Panc1 (cell line): ENCODE measurements at regions not wholly inside any gene's neighbourhood (a gene's known extent, or its start where the extent isn't known, plus 50 kb on each side); places are given as distances from the start of the nearest gene placed in this dataset.
A peak's percentile ranks its signal among the peaks of the same experiment; 100 is the strongest.

ENCODE experiments used
- ATAC-seq: fragments of 200-7000 bp; cut with Tn5 transposase; 2 replicates; pipeline ENCODE4 v1.9.1; 2020; ENCODE audit warnings: mild to moderate bottlenecking, moderate library complexity
- BruUV-seq: library from RNA; stranded (reverse); fragments of 400-500 nt; replicated peaks from 2 replicates; lab custom pipeline; 2021; lab: Mats Ljungman, UMichigan
- CTCF ChIA-PET: fragments of 300-600 bp; sonication (Branson Sonifier 250); formaldehyde crosslinking; loops from one replicate; lab custom pipeline; 2022; ENCODE audit warnings: antibody characterized with exemption; lab: Charles Lee
- POLR2A ChIA-PET: fragments of 300-600 bp; sonication (Branson Sonifier 250); formaldehyde crosslinking; loops from one replicate; lab custom pipeline; 2022; ENCODE audit warnings: antibody characterized with exemption; lab: Charles Lee
- DNase-seq: peaks from one replicate; pipeline ENCODE4 v3.0.0-alpha.2; 2010; ENCODE audit warnings: low read depth, low spot score
- H3K27ac ChIP-seq: 2 replicates; pipeline ENCODE4 v1.5.1; 2011; ENCODE audit warnings: mild to moderate bottlenecking, low read length, inconsistent platforms
- H3K27me3 ChIP-seq: fragments of 200-500 bp; sonication (Bioruptor generic); 2 replicates; pipeline ENCODE4 v1.6.0; 2014; ENCODE audit warnings: low read length, inconsistent platforms; ENCODE audit not compliant: control insufficient read depth, insufficient read depth
- H3K36me3 ChIP-seq: fragments of 200-500 bp; sonication (Bioruptor generic); 2 replicates; pipeline ENCODE4 v1.5.1; 2014; ENCODE audit warnings: inconsistent platforms, mild to moderate bottlenecking, low read length, moderate library complexity; ENCODE audit not compliant: control insufficient read depth, insufficient read depth
- H3K4me1 ChIP-seq: 2 replicates; pipeline ENCODE4 v1.5.1; 2011; ENCODE audit warnings: inconsistent platforms, mild to moderate bottlenecking, low read length, moderate library complexity; ENCODE audit not compliant: control insufficient read depth, insufficient read depth
- H3K4me3 ChIP-seq, 2 experiments: 2 replicates each; pipeline ENCODE4 v1.5.1; 2011 to 2012; ENCODE audit warnings: low read depth in 2 of 2, low read length in 2 of 2, mild to moderate bottlenecking in 2 of 2, inconsistent platforms in 1 of 2, moderate library complexity in 1 of 2
- H3K9me3 ChIP-seq: fragments of 200-500 bp; sonication (Bioruptor generic); 2 replicates; pipeline ENCODE4 v1.5.1; 2014; ENCODE audit warnings: low read depth, mild to moderate bottlenecking, inconsistent platforms, low read length, moderate library complexity; ENCODE audit not compliant: control insufficient read depth, insufficient read depth
- CTCF ChIP-seq: fragments of 450-650 bp; IDR thresholded peaks from 2 replicates; pipeline ENCODE4 v1.5.1; 2017; ENCODE audit warnings: mild to moderate bottlenecking
- POLR2AphosphoS5 ChIP-seq: IDR thresholded peaks from 2 replicates; pipeline ENCODE4 v1.6.1; 2012; ENCODE audit warnings: mild to moderate bottlenecking, low read depth, low read length, moderate library complexity
- REST ChIP-seq, 2 experiments: IDR thresholded peaks; 2 replicates each; pipeline ENCODE4 v1.6.1; 2011 to 2012; ENCODE audit warnings: low read depth in 2 of 2, control low read depth in 1 of 2, low read length in 1 of 2, mild to moderate bottlenecking in 1 of 2, moderate library complexity in 1 of 2; ENCODE audit not compliant: insufficient read depth in 1 of 2
- SIN3A ChIP-seq: IDR thresholded peaks from 2 replicates; pipeline ENCODE4 v1.6.1; 2012; ENCODE audit warnings: low read depth, mild to moderate bottlenecking, low read length, moderate library complexity, borderline replicate concordance; ENCODE audit not compliant: insufficient read depth
- TCF7L2 ChIP-seq: IDR thresholded peaks from 2 replicates; pipeline ENCODE4 v1.6.1; 2011; ENCODE audit warnings: mild to moderate bottlenecking, low read depth, low read length, inconsistent platforms
- in situ Hi-C: cut with HindIII; loops from 2 replicates; pipeline ENCODE4 v1.10.0; 2016; ENCODE audit warnings: low sequenced_read_pairs, low pct_unique_long_range_greater_than_20kb
- intact Hi-C: fragments of 100-400 bp; cut with micrococcal nuclease; formaldehyde crosslinking; loops from one replicate; pipeline ENCODE4 v1.10.0; 2022; ENCODE audit not compliant: unreplicated experiment

GRCh38 chr17:5830921-5831320 is 239.3 kb upstream of the WSCD1 start:
- Histone ChIP-seq H3K27me3 (no peaks in the 10 kb centered on the region), H3K4me3 (no peak overlapping the region), H3K4me1 (peaks cover 6% of the 10 kb centered on the region; the same call in 1 of the 2 replicates), H3K9me3 (peaks cover 10% of the 10 kb centered on the region; the same call in 1 of the 2 replicates), H3K36me3 (no peaks in the 10 kb centered on the region; the same call in 1 of the 2 replicates), H3K27ac (no peak overlapping the region)
- ATAC-seq = no peak
- CTCF ChIA-PET = no interaction called here
- DNase-seq = no peak
- no TSS peak for BruUV-seq
- in situ Hi-C loops = no loop called here
- TF ChIP-seq SIN3A = no peak
- no peak for TF ChIP-seq POLR2AphosphoS5
- no peak for TF ChIP-seq CTCF
- TF ChIP-seq TCF7L2 = no peak
- TF ChIP-seq REST (IDR thresholded peaks at IDR 0.05; ENCODE audit: insufficient read depth in 1 of 2, low read depth in 2 of 2, low read length in 1 of 2) = no peak
- POLR2A ChIA-PET = no interaction called here
- intact Hi-C loops = no loop called here

- no TSS peak for BruUV-seq
- TF ChIP-seq SIN3A (no peak), REST (IDR thresholded peaks at IDR 0.05; ENCODE audit: insufficient read depth in 1 of 2, low read depth in 2 of 2, low read length in 1 of 2) (no peak), CTCF (no peak), TCF7L2 (no peak), POLR2AphosphoS5 (no peak)
- H3K27ac ChIP-seq = 0 out of 2 replicates have a peak overlapping the region, but pooled peaks have one; percentile 34
- peaks cover 4% of the 10 kb centered on the region; the same call in 1 of the 2 replicates for H3K9me3 ChIP-seq
- in situ Hi-C loops = no loop called here
- ChIA-PET CTCF (no interaction called here), POLR2A (no interaction called here)
- intact Hi-C loops = no loop called here
- H3K36me3 ChIP-seq = no peaks in the 10 kb centered on the region; the same call in 1 of the 2 replicates
- no peaks in the 10 kb centered on the region for H3K27me3 ChIP-seq
- ATAC-seq = peak; percentile 88
- peak; percentile 86 for DNase-seq
- peaks cover 6% of the 10 kb centered on the region; the same call in 1 of the 2 replicates for H3K4me1 ChIP-seq
- H3K4me3 ChIP-seq = no peak overlapping the region
Observed at GRCh38 chr17:5832886-5833285, 237.3 kb upstream of the WSCD1 start.
